ENCODE measurements at regions not wholly inside any gene's neighbourhood (a gene's known extent, or its start where the extent isn't known, plus 50 kb on each side); places are given as distances from the start of the nearest gene placed in this dataset.
"Not testable (repeated sequence)": the region's sequence is repeated elsewhere in the genome, so short reads cannot be mapped to it uniquely, and the experiment has no call there.

- TF ChIP-seq, protein P1, sequence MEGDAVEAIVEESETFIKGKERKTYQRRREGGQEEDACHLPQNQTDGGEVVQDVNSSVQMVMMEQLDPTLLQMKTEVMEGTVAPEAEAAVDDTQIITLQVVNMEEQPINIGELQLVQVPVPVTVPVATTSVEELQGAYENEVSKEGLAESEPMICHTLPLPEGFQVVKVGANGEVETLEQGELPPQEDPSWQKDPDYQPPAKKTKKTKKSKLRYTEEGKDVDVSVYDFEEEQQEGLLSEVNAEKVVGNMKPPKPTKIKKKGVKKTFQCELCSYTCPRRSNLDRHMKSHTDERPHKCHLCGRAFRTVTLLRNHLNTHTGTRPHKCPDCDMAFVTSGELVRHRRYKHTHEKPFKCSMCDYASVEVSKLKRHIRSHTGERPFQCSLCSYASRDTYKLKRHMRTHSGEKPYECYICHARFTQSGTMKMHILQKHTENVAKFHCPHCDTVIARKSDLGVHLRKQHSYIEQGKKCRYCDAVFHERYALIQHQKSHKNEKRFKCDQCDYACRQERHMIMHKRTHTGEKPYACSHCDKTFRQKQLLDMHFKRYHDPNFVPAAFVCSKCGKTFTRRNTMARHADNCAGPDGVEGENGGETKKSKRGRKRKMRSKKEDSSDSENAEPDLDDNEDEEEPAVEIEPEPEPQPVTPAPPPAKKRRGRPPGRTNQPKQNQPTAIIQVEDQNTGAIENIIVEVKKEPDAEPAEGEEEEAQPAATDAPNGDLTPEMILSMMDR (conservative IDR thresholded peaks at IDR 0.05 in 1 of 2, IDR thresholded peaks at IDR 0.05 in 1 of 2; ENCODE audit: extremely low read depth in 1 of 2, insufficient read depth in 1 of 2, low read depth in 1 of 2, low read length in 2 of 2), result not testable (repeated sequence)
- not testable (repeated sequence) for TF ChIP-seq EZH2 (IDR thresholded peaks at IDR 0.05; ENCODE audit: borderline replicate concordance, low read length)
Measured at GRCh38 chr1:47543089-47543488, 105.2 kb downstream of the FOXD2 start.
